PC-3 (cell line): ENCODE measurements at regions not wholly inside any gene's neighbourhood (a gene's known extent, or its start where the extent isn't known, plus 50 kb on each side); places are given as distances from the start of the nearest gene placed in this dataset.

ENCODE experiments used
- ATAC-seq: fragments of 200-7000 bp; cut with Tn5 transposase; 2 replicates; pipeline ENCODE4 v1.9.1; 2020; ENCODE audit warnings: mild to moderate bottlenecking, moderate library complexity
- BruUV-seq: library from RNA; stranded (reverse); fragments of 400-500 nt; replicated peaks from 2 replicates; lab custom pipeline; 2021; lab: Mats Ljungman, UMichigan
- CTCF ChIA-PET: fragments of 300-600 bp; sonication (Branson Sonifier 250); formaldehyde crosslinking; loops from one replicate; lab custom pipeline; 2022; ENCODE audit warnings: antibody characterized with exemption; lab: Charles Lee
- POLR2A ChIA-PET: fragments of 300-600 bp; sonication (Branson Sonifier 250); formaldehyde crosslinking; loops from one replicate; lab custom pipeline; 2022; ENCODE audit warnings: antibody characterized with exemption; ENCODE audit not compliant: unreplicated experiment; lab: Charles Lee
- DNase-seq: peaks from one replicate; pipeline ENCODE4 v3.0.0-alpha.2; 2015
- H2AFZ ChIP-seq: fragments of 300-600 bp; sonication (generic); 2 replicates; pipeline ENCODE4 v1.6.0; 2016; ENCODE audit warnings: antibody characterized with exemption, low read length
- H3F3A ChIP-seq: fragments of 300-600 bp; sonication (generic); one replicate; pipeline ENCODE4 v1.6.0; 2017; ENCODE audit warnings: antibody characterized with exemption, low read length, control low read depth, mild to moderate bottlenecking; ENCODE audit not compliant: unreplicated experiment
- H3K27ac ChIP-seq: fragments of 300-600 bp; sonication (generic); 2 replicates; pipeline ENCODE4 v1.5.1; 2016; ENCODE audit warnings: mild to moderate bottlenecking, low read length
- H3K27me3 ChIP-seq: fragments of 300-600 bp; sonication (generic); 2 replicates; pipeline ENCODE4 v1.6.1; 2016; ENCODE audit warnings: low read length, mixed read lengths
- H3K36me3 ChIP-seq: fragments of 300-600 bp; sonication (generic); 2 replicates; pipeline ENCODE4 v1.6.1; 2016; ENCODE audit warnings: low read depth, mixed run types, low read length, mixed read lengths
- H3K4me1 ChIP-seq: fragments of 300-600 bp; sonication (generic); 2 replicates; pipeline ENCODE4 v1.5.1; 2016; ENCODE audit warnings: low read length; ENCODE audit not compliant: insufficient read depth
- H3K4me2 ChIP-seq: fragments of 300-600 bp; sonication (generic); 2 replicates; pipeline ENCODE4 v1.6.0; 2016; ENCODE audit warnings: low read length
- H3K4me3 ChIP-seq: fragments of 300-600 bp; sonication (generic); 2 replicates; pipeline ENCODE4 v1.5.1; 2016; ENCODE audit warnings: mild to moderate bottlenecking, low read length, mixed read lengths
- H3K79me2 ChIP-seq: fragments of 300-600 bp; sonication (generic); 2 replicates; pipeline ENCODE4 v1.6.1; 2017; ENCODE audit warnings: low read length, mixed read lengths
- H3K9ac ChIP-seq: fragments of 300-600 bp; sonication (generic); 2 replicates; pipeline ENCODE4 v1.6.0; 2016; ENCODE audit warnings: mild to moderate bottlenecking, low read length
- H3K9me2 ChIP-seq: fragments of 300-600 bp; sonication (generic); replicated peaks from 2 replicates; pipeline ENCODE4 v1.6.1; 2016; ENCODE audit warnings: mixed run types, low read length, mixed read lengths
- H3K9me3 ChIP-seq: fragments of 300-600 bp; sonication (generic); 2 replicates; pipeline ENCODE4 v1.6.1; 2016; ENCODE audit warnings: low read length, mixed read lengths
- H4K20me1 ChIP-seq: fragments of 300-600 bp; sonication (generic); 2 replicates; pipeline ENCODE4 v1.6.1; 2016; ENCODE audit warnings: low read length, mixed read lengths
- CTCF ChIP-seq: fragments of 300-600 bp; sonication (generic); conservative IDR thresholded peaks from 2 replicates; pipeline ENCODE4 v1.5.1; 2017; ENCODE audit warnings: antibody characterized with exemption, low read depth, mild to moderate bottlenecking, low read length
- EZH2 ChIP-seq: fragments of 300-600 bp; sonication (generic); IDR thresholded peaks from one replicate; pipeline ENCODE4 v1.6.1; 2017; ENCODE audit warnings: antibody characterized with exemption, mild to moderate bottlenecking, low read length; ENCODE audit not compliant: unreplicated experiment
- EZH2phosphoT487 ChIP-seq: fragments of 300-600 bp; sonication (generic); IDR thresholded peaks from 2 replicates; pipeline ENCODE4 v1.6.1; 2018; ENCODE audit warnings: mild to moderate bottlenecking, antibody characterized with exemption, low read length, borderline replicate concordance
- intact Hi-C: fragments of 100-400 bp; cut with micrococcal nuclease; formaldehyde crosslinking; loops from 2 replicates; pipeline ENCODE4 v1.9.0; 2023

GRCh38 chr9:115606838-115607237 lies 488.9 kb upstream of the TNC start:
- H3K4me2 ChIP-seq: no peak overlapping the region
- H3K27me3 ChIP-seq: no peaks in the 10 kb centered on the region
- H3K9me2 ChIP-seq: no peaks in the 10 kb centered on the region
- ChIA-PET POLR2A (no interaction called here), CTCF (no interaction called here)
- H3K27ac ChIP-seq: no peak overlapping the region
- TF ChIP-seq EZH2phosphoT487: no peak
- TF ChIP-seq EZH2: no peak
- TF ChIP-seq CTCF: no peak
- no peaks in the 10 kb centered on the region for H3K79me2 ChIP-seq
- no peak overlapping the region for H3K9ac ChIP-seq
- intact Hi-C loops: loop anchor here (5.0 kb wide), 1 partner anchor 50 kb away; no protein-coding TSS in a partner anchor
- H3K9me3 ChIP-seq: no peaks in the 10 kb centered on the region
- H3F3A ChIP-seq: no peaks in the 10 kb centered on the region
- H3K36me3 ChIP-seq: no peaks in the 10 kb centered on the region
- H4K20me1 ChIP-seq: no peaks in the 10 kb centered on the region
- BruUV-seq: no TSS peak
- no peak overlapping the region for H2AFZ ChIP-seq
- H3K4me3 ChIP-seq: no peak overlapping the region
- DNase-seq: no peak
- peaks cover 15% of the 10 kb centered on the region for H3K4me1 ChIP-seq
- no peak for ATAC-seq

- no peaks in the 10 kb centered on the region for H3K9me3 ChIP-seq
- CTCF ChIA-PET: no interaction called here
- no peaks in the 10 kb centered on the region for H3K79me2 ChIP-seq
- H3K36me3 ChIP-seq: no peaks in the 10 kb centered on the region
- H2AFZ ChIP-seq: no peak overlapping the region
- no peaks in the 10 kb centered on the region for H4K20me1 ChIP-seq
- H3F3A ChIP-seq: no peaks in the 10 kb centered on the region
- POLR2A ChIA-PET: no interaction called here
- intact Hi-C loops: no loop called here
- peak overlapping the region; percentile 98 for H3K27ac ChIP-seq
- 0 out of 2 replicates have a peak overlapping the region, but pooled peaks have one; percentile 78 for H3K4me2 ChIP-seq
- no peak for DNase-seq
- no peaks in the 10 kb centered on the region for H3K27me3 ChIP-seq
- H3K9me2 ChIP-seq: no peaks in the 10 kb centered on the region
- BruUV-seq: no TSS peak
- no peak overlapping the region for H3K4me3 ChIP-seq
- H3K4me1 ChIP-seq: peaks cover 33% of the 10 kb centered on the region
- H3K9ac ChIP-seq: peak overlapping the region; percentile 77; the same call in 1 of the 2 replicates
- no peak for TF ChIP-seq EZH2phosphoT487
- no peak for TF ChIP-seq CTCF
- TF ChIP-seq EZH2: no peak
- ATAC-seq: no peak
These were observed 496.5 kb upstream of the TNC start for GRCh38 chr9:115614326-115614999.

- H3K4me1 ChIP-seq: peaks cover 33% of the 10 kb centered on the region
- no peaks in the 10 kb centered on the region for H3K9me3 ChIP-seq
- no peak for TF ChIP-seq CTCF
- no peak for TF ChIP-seq EZH2phosphoT487
- TF ChIP-seq EZH2: no peak
- ChIA-PET CTCF (no interaction called here), POLR2A (no interaction called here)
- H3K4me2 ChIP-seq: peak overlapping the region; percentile 78
- ATAC-seq (no peak), DNase-seq (peak; percentile 10)
- no peaks in the 10 kb centered on the region for H3K27me3 ChIP-seq
- no TSS peak for BruUV-seq
- peak overlapping the region; percentile 77 for H3K9ac ChIP-seq
- peak overlapping the region; percentile 37; the same call in 1 of the 2 replicates for H3K4me3 ChIP-seq
- H4K20me1 ChIP-seq: no peaks in the 10 kb centered on the region
- H2AFZ ChIP-seq: 0 out of 2 replicates have a peak overlapping the region, but pooled peaks have one; percentile 49
- no peaks in the 10 kb centered on the region for H3K79me2 ChIP-seq
- H3K27ac ChIP-seq: peak overlapping the region; percentile 98
- H3K9me2 ChIP-seq: no peaks in the 10 kb centered on the region
- intact Hi-C loops: loop anchor here (5.0 kb wide), 1 partner anchor 57 kb away; no protein-coding TSS in a partner anchor
- no peaks in the 10 kb centered on the region for H3F3A ChIP-seq
- no peaks in the 10 kb centered on the region for H3K36me3 ChIP-seq
These were observed 497.0 kb upstream of the TNC start for GRCh38 chr9:115615000-115615401.
